NCI-H2171 (cell line): ENCODE measurements at regions not wholly inside any gene's neighbourhood (a gene's known extent, or its start where the extent isn't known, plus 50 kb on each side); places are given as distances from the start of the nearest gene placed in this dataset.
"Not testable (repeated sequence)": the region's sequence is repeated elsewhere in the genome, so short reads cannot be mapped to it uniquely, and the experiment has no call there.

Experiments used
- DNase-seq: peaks from one replicate; lab custom pipeline; 2025; lab: John Stamatoyannopoulos, UW

GRCh38 chr9:68593760-68594159 lies 53.1 kb upstream of the TMEM252 start:
- DNase-seq: not testable (repeated sequence)

- no peak for DNase-seq
Observed at GRCh38 chr9:68595868-68596267, 55.2 kb upstream of the TMEM252 start.

- DNase-seq: no peak
Observed at GRCh38 chr9:68597362-68597997, 56.8 kb upstream of the TMEM252 start.

GRCh38 chr9:68599826-68600225 lies 59.1 kb upstream of the TMEM252 start:
- no peak for DNase-seq

- DNase-seq: no peak
Observed at GRCh38 chr9:68601081-68601480, 60.4 kb upstream of the TMEM252 start.

GRCh38 chr9:68603371-68603770 lies 62.7 kb upstream of the TMEM252 start:
- DNase-seq: no peak

GRCh38 chr9:68608763-68609162 lies 68.1 kb upstream of the TMEM252 start:
- DNase-seq: no peak

GRCh38 chr9:68609901-68610415 lies 69.3 kb upstream of the TMEM252 start:
- no peak for DNase-seq

GRCh38 chr9:68614121-68614520 lies 73.4 kb upstream of the TMEM252 start:
- no peak for DNase-seq

- not testable (repeated sequence) for DNase-seq
Observed at GRCh38 chr9:68617011-68617410, 76.3 kb upstream of the TMEM252 start.

GRCh38 chr9:68619072-68619471 lies 78.4 kb upstream of the TMEM252 start:
- no peak for DNase-seq

- DNase-seq: no peak
Observed at GRCh38 chr9:68619636-68620035, 79.0 kb upstream of the TMEM252 start.

- no peak for DNase-seq
Observed at GRCh38 chr9:68625559-68625958, 79.5 kb upstream of the PIP5K1B start.

GRCh38 chr9:68626526-68626925 lies 78.5 kb upstream of the PIP5K1B start:
- no peak for DNase-seq

- DNase-seq: no peak
Observed at GRCh38 chr9:68627104-68627503, 77.9 kb upstream of the PIP5K1B start.

- DNase-seq: no peak
Observed at GRCh38 chr9:68627594-68627993, 77.4 kb upstream of the PIP5K1B start.

GRCh38 chr9:68629042-68629441 lies 76.0 kb upstream of the PIP5K1B start:
- no peak for DNase-seq

- DNase-seq: no peak
Observed at GRCh38 chr9:68631811-68632210, 73.2 kb upstream of the PIP5K1B start.

- DNase-seq: peak; percentile 17
Observed at GRCh38 chr9:68637020-68637419, 68.0 kb upstream of the PIP5K1B start.

GRCh38 chr9:68639261-68639660 lies 65.8 kb upstream of the PIP5K1B start:
- not testable (repeated sequence) for DNase-seq

- DNase-seq: no peak
Observed at GRCh38 chr9:68640421-68641089, 64.5 kb upstream of the PIP5K1B start.

GRCh38 chr9:68643901-68644809 lies 60.9 kb upstream of the PIP5K1B start:
- DNase-seq: no peak

GRCh38 chr9:68644831-68645230 lies 60.2 kb upstream of the PIP5K1B start:
- no peak for DNase-seq
